ENCODE measurements at regions not wholly inside any gene's neighbourhood (a gene's known extent, or its start where the extent isn't known, plus 50 kb on each side); places are given as distances from the start of the nearest gene placed in this dataset.

GRCh38 chr2:235286622-235287374, 207.0 kb upstream of the AGAP1 start:
- no peaks in the 10 kb centered on the region for H3K9me3 ChIP-seq
- intact Hi-C loops (cut with DNase I; ENCODE audit: low total_unique reads), result no loop called here
- H3K4me1 ChIP-seq, result no peaks in the 10 kb centered on the region
- WGBS, 2 donors, result 84 to 91% methylated on average over 3 of the region's 3 CpGs
- H3K36me3 ChIP-seq (ENCODE audit: low read depth, missing control alignments), result no peaks in the 10 kb centered on the region
- no peak overlapping the region for H3K27ac ChIP-seq
- no peak for DNase-seq
- no peaks in the 10 kb centered on the region for H3K27me3 ChIP-seq
- H3K4me3 ChIP-seq, result no peak overlapping the region
- TF ChIP-seq CTCF (IDR thresholded peaks at IDR 0.05) (no peak), POLR2A (IDR thresholded peaks at IDR 0.05) (no peak)

GRCh38 chr2:235287375-235287733, 206.5 kb upstream of the AGAP1 start:
- H3K27ac ChIP-seq, result no peak overlapping the region
- DNase-seq, result no peak
- no peaks in the 10 kb centered on the region for H3K4me1 ChIP-seq
- no peak for TF ChIP-seq CTCF (IDR thresholded peaks at IDR 0.05)
- no peak for TF ChIP-seq POLR2A (IDR thresholded peaks at IDR 0.05)
- H3K9me3 ChIP-seq, result no peaks in the 10 kb centered on the region
- WGBS, 2 donors, result 26 to 35% methylated on average over 6 of the region's 6 CpGs
- no peak overlapping the region for H3K4me3 ChIP-seq
- H3K27me3 ChIP-seq, result no peaks in the 10 kb centered on the region
- intact Hi-C loops (cut with DNase I; ENCODE audit: low total_unique reads), result no loop called here
- H3K36me3 ChIP-seq (ENCODE audit: low read depth, missing control alignments), result no peaks in the 10 kb centered on the region

- TF ChIP-seq CTCF (IDR thresholded peaks at IDR 0.05) (no peak), POLR2A (IDR thresholded peaks at IDR 0.05) (no peak)
- intact Hi-C loops (cut with DNase I; ENCODE audit: low total_unique reads), result no loop called here
- 80 to 85% methylated on average over 4 of the region's 4 CpGs for WGBS, 2 donors
- no peak for DNase-seq
- no peak overlapping the region for H3K27ac ChIP-seq
- H3K4me1 ChIP-seq, result no peaks in the 10 kb centered on the region
- H3K36me3 ChIP-seq (ENCODE audit: low read depth, missing control alignments), result no peaks in the 10 kb centered on the region
- no peaks in the 10 kb centered on the region for H3K27me3 ChIP-seq
- H3K4me3 ChIP-seq, result no peak overlapping the region
- no peaks in the 10 kb centered on the region for H3K9me3 ChIP-seq
These were observed 202.4 kb upstream of the AGAP1 start for GRCh38 chr2:235291461-235291860.

GRCh38 chr2:235293061-235293460, 200.8 kb upstream of the AGAP1 start:
- Histone ChIP-seq H3K4me3 (no peak overlapping the region), H3K4me1 (no peaks in the 10 kb centered on the region), H3K27ac (no peak overlapping the region), H3K36me3 (ENCODE audit: low read depth, missing control alignments) (no peaks in the 10 kb centered on the region), H3K27me3 (no peaks in the 10 kb centered on the region), H3K9me3 (no peaks in the 10 kb centered on the region)
- no peak for TF ChIP-seq CTCF (IDR thresholded peaks at IDR 0.05)
- no peak for TF ChIP-seq POLR2A (IDR thresholded peaks at IDR 0.05)
- intact Hi-C loops (cut with DNase I; ENCODE audit: low total_unique reads), result no loop called here
- DNase-seq, result no peak
- 76 to 88% methylated on average over 8 of the region's 8 CpGs for WGBS, 2 donors

- TF ChIP-seq CTCF (IDR thresholded peaks at IDR 0.05) (no peak), POLR2A (IDR thresholded peaks at IDR 0.05) (no peak)
- Histone ChIP-seq H3K9me3 (no peaks in the 10 kb centered on the region), H3K27ac (no peak overlapping the region), H3K4me3 (no peak overlapping the region), H3K36me3 (ENCODE audit: low read depth, missing control alignments) (no peaks in the 10 kb centered on the region), H3K27me3 (no peaks in the 10 kb centered on the region), H3K4me1 (no peaks in the 10 kb centered on the region)
- intact Hi-C loops (cut with DNase I; ENCODE audit: low total_unique reads), result no loop called here
- WGBS, 2 donors, result 90 to 93% methylated on average over 4 of the region's 4 CpGs
- no peak for DNase-seq
These were observed 198.0 kb upstream of the AGAP1 start for GRCh38 chr2:235295831-235296230.

Data from testis (tissue), 2 donors.